ENCODE measurements at regions not wholly inside any gene's neighbourhood (a gene's known extent, or its start where the extent isn't known, plus 50 kb on each side); places are given as distances from the start of the nearest gene placed in this dataset.

DNA sequence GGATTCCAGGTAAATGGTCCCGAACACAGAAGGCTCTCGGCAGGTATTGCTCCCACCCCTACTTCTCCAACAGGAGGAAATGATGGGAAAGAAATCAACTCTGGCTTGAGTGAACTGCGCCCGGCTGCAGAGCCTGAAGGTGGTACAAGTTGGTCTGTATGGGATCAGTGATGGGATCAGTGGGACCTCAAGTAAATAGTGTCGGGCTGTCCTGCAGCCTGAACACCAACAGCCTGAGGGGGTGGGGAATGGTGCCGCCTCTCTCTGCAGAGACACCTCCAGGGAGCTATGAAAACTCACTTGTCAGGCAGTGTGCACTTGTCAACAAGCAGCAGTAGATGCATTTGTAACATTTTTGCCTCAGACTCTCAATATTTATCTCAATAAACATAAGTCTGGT is 183.5 kb downstream of the MATN1 start:
- no peaks in the 10 kb centered on the region for H3F3A ChIP-seq (ENCODE audit: low read depth)
- H3K4me3 ChIP-seq (ENCODE audit: low read length, poor library complexity, severe bottlenecking) = no peak overlapping the region
- H4K20me1 ChIP-seq (ENCODE audit: insufficient read depth, low read length, poor library complexity, severe bottlenecking) = no peaks in the 10 kb centered on the region
- H3K9me3 ChIP-seq (ENCODE audit: insufficient read depth, low read depth, low read length) = no peaks in the 10 kb centered on the region
- no peak overlapping the region for H3K4me2 ChIP-seq (ENCODE audit: low read depth, low read length, poor library complexity, severe bottlenecking)
- no peaks in the 10 kb centered on the region for H3K36me3 ChIP-seq (ENCODE audit: insufficient read depth, low read length)
- no peaks in the 10 kb centered on the region for H3K4me1 ChIP-seq (ENCODE audit: insufficient read depth, low read length, poor library complexity, severe bottlenecking)
- H2AFZ ChIP-seq (ENCODE audit: low read length) = no peak overlapping the region
- H3K9ac ChIP-seq (ENCODE audit: low read depth, low read length, poor library complexity, severe bottlenecking) = no peak overlapping the region
- no peaks in the 10 kb centered on the region for H3K9me2 ChIP-seq (replicated peaks; ENCODE audit: low read depth, low read length)
- no peaks in the 10 kb centered on the region for H3K27me3 ChIP-seq (ENCODE audit: insufficient read depth, low read length, poor library complexity, severe bottlenecking)
- H3K79me2 ChIP-seq (ENCODE audit: insufficient read depth, low read length) = no peaks in the 10 kb centered on the region
- TF ChIP-seq, protein P1, sequence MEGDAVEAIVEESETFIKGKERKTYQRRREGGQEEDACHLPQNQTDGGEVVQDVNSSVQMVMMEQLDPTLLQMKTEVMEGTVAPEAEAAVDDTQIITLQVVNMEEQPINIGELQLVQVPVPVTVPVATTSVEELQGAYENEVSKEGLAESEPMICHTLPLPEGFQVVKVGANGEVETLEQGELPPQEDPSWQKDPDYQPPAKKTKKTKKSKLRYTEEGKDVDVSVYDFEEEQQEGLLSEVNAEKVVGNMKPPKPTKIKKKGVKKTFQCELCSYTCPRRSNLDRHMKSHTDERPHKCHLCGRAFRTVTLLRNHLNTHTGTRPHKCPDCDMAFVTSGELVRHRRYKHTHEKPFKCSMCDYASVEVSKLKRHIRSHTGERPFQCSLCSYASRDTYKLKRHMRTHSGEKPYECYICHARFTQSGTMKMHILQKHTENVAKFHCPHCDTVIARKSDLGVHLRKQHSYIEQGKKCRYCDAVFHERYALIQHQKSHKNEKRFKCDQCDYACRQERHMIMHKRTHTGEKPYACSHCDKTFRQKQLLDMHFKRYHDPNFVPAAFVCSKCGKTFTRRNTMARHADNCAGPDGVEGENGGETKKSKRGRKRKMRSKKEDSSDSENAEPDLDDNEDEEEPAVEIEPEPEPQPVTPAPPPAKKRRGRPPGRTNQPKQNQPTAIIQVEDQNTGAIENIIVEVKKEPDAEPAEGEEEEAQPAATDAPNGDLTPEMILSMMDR (conservative IDR thresholded peaks at IDR 0.05; ENCODE audit: low read length) = no peak
- no peak for TF ChIP-seq EZH2phosphoT487 (IDR thresholded peaks at IDR 0.05; ENCODE audit: borderline replicate concordance)

DNA sequence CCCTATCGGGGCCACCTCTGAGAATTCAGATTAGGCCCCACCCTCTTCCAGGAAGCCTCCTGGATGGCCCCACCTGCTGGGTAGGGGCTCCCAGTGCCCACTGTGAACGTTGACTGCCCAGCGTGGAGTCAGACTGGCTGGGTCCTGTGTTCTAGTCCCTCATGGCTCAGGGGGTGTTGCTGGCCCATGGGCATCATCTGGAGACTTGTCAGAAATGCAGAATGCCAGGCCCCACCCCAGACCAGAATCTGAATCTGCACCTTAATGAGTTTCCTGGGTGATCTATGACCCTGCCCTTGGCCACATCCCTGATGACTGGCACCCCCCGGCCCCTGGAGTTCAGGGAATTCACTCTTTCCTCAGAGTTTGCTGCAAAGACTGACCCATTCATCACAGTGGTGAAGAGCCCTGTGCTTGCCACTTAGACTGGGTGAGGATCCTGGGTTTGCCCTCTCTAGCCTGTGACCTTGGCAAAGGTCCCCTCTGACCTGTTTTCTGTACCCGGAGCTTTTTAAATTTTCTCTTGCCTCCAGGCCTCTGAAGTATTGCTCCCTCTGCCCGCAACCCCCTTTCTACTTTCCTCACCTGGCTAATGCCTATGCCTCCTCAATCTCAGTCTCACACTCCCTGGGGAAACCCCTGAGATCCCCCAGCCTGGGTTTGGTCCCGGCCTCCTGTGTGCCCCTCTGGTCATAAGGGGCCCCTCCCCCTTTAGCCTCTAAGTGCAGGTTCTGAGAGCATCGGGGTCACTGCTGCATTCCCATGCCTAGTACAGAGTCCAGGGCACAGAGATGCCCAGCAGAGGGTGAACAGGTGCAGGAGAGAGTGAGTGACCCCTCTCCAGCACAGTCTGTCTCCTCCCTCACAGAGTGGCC is 184.2 kb downstream of the MATN1 start:
- Histone ChIP-seq H3K4me1 (ENCODE audit: insufficient read depth, low read length, poor library complexity, severe bottlenecking) (no peaks in the 10 kb centered on the region), H3K27me3 (ENCODE audit: insufficient read depth, low read length, poor library complexity, severe bottlenecking) (no peaks in the 10 kb centered on the region), H3K9me2 (replicated peaks; ENCODE audit: low read depth, low read length) (no peaks in the 10 kb centered on the region), H3K79me2 (ENCODE audit: insufficient read depth, low read length) (no peaks in the 10 kb centered on the region), H3F3A (ENCODE audit: low read depth) (no peaks in the 10 kb centered on the region), H4K20me1 (ENCODE audit: insufficient read depth, low read length, poor library complexity, severe bottlenecking) (no peaks in the 10 kb centered on the region), H2AFZ (ENCODE audit: low read length) (no peak overlapping the region), H3K4me3 (ENCODE audit: low read length, poor library complexity, severe bottlenecking) (no peak overlapping the region), H3K36me3 (ENCODE audit: insufficient read depth, low read length) (no peaks in the 10 kb centered on the region), H3K9ac (ENCODE audit: low read depth, low read length, poor library complexity, severe bottlenecking) (no peak overlapping the region), H3K4me2 (ENCODE audit: low read depth, low read length, poor library complexity, severe bottlenecking) (no peak overlapping the region), H3K9me3 (ENCODE audit: insufficient read depth, low read depth, low read length) (no peaks in the 10 kb centered on the region)
- TF ChIP-seq, protein P1 (conservative IDR thresholded peaks at IDR 0.05; ENCODE audit: low read length) = no peak
- TF ChIP-seq EZH2phosphoT487 (IDR thresholded peaks at IDR 0.05; ENCODE audit: borderline replicate concordance) = no peak

DNA sequence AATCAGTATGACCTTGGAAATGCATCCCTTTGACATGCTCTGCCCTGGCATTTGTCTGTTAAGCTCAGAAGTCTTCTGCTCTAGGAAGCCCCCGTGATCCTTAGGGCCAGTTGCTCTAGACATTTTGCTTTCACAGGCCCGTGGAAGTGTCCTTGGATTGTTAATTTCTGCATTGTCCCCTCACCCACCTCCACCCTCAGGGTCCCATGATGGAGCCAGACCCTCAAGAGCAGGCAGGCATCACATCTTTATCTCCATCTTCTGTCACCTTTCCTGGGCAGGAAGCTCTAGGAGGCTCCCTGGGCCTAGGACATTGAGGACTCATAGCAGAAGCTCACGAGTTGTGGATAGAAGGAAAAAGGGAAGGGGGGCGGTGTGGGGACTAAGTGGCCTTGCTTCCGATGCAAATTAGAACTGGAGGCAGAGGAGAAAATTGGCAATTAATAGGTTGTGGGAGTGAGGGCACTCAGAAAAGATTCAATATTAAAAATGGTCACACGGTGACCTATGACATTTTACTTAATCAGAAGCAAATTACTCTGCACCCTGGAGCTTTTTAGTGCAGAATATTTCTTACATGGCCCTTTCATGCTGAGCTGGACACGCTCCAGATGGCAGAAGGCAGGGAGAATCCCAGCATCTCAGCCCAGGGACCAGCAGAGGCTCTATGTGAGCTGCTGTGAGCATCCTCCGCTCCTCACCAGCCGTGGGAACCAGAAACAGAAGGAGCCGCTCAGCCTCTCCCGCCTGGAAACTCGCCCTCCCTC is 185.0 kb downstream of the MATN1 start:
- H2AFZ ChIP-seq (ENCODE audit: low read length) = no peak overlapping the region
- no peaks in the 10 kb centered on the region for H4K20me1 ChIP-seq (ENCODE audit: insufficient read depth, low read length, poor library complexity, severe bottlenecking)
- no peaks in the 10 kb centered on the region for H3K27me3 ChIP-seq (ENCODE audit: insufficient read depth, low read length, poor library complexity, severe bottlenecking)
- no peak overlapping the region for H3K4me3 ChIP-seq (ENCODE audit: low read length, poor library complexity, severe bottlenecking)
- H3K9ac ChIP-seq (ENCODE audit: low read depth, low read length, poor library complexity, severe bottlenecking) = no peak overlapping the region
- H3K36me3 ChIP-seq (ENCODE audit: insufficient read depth, low read length) = no peaks in the 10 kb centered on the region
- H3K9me2 ChIP-seq (replicated peaks; ENCODE audit: low read depth, low read length) = no peaks in the 10 kb centered on the region
- H3K4me1 ChIP-seq (ENCODE audit: insufficient read depth, low read length, poor library complexity, severe bottlenecking) = no peaks in the 10 kb centered on the region
- H3K4me2 ChIP-seq (ENCODE audit: low read depth, low read length, poor library complexity, severe bottlenecking) = no peak overlapping the region
- H3K79me2 ChIP-seq (ENCODE audit: insufficient read depth, low read length) = no peaks in the 10 kb centered on the region
- TF ChIP-seq EZH2phosphoT487 (IDR thresholded peaks at IDR 0.05; ENCODE audit: borderline replicate concordance) = no peak
- TF ChIP-seq, protein P1 (conservative IDR thresholded peaks at IDR 0.05; ENCODE audit: low read length) = no peak
- no peaks in the 10 kb centered on the region for H3F3A ChIP-seq (ENCODE audit: low read depth)
- no peaks in the 10 kb centered on the region for H3K9me3 ChIP-seq (ENCODE audit: insufficient read depth, low read depth, low read length)
